ENCODE measurements at regions not wholly inside any gene's neighbourhood (a gene's known extent, or its start where the extent isn't known, plus 50 kb on each side); places are given as distances from the start of the nearest gene placed in this dataset.

DNA sequence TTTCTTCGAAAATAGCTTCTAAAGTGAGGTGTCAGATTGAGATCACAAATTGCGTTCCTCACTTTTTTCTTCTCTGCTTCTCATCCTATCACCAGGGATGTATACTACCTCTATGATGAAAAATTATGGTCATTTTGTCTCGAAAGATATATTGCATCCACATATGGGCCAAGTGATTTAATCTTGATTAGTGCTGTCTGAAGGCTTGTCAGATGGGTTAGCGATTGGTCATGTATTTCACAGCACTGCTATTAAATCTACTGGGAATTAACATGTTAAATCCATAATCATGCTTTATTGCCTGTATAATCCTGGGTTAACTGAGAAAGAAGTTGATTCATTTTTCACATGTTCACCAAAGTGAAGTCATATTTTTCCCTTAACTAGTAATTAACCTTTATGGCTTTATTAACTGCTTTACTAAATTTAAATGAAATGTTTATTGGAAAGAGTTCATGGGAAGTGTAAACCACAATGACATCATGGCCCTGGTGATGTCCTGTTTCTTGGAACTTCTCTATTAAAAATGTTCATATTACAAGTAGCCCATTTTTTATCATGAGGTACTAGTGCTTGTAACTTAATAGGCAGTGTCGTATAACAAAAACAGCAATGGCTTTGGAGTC is 193.3 kb downstream of the SMC2 start:
- ChIA-PET POLR2A (no interaction called here), RAD21 (ENCODE audit: low non-redundant PET in 1 of 2, low total read pairs in 2 of 2, uncharacterized antibody in 2 of 2, unreplicated experiment in 2 of 2) (no interaction called here), CTCF (no interaction called here)
- intact Hi-C loops (cut with micrococcal nuclease) = no loop called here
- BruUV-seq (replicated peaks) = no TSS peak
- no peak overlapping the region for H3K27ac ChIP-seq (ENCODE audit: low read depth, low read length)
- no peak for DNase-seq (ENCODE audit: low read depth, low spot score)
- no peaks in the 10 kb centered on the region for H3K36me3 ChIP-seq (ENCODE audit: control insufficient read depth in 1 of 2, insufficient read depth in 2 of 2, low read length in 2 of 2)
- H3K4me1 ChIP-seq (ENCODE audit: control insufficient read depth in 1 of 2, insufficient read depth in 2 of 2, low read length in 2 of 2) = no peaks in the 10 kb centered on the region
- no peaks in the 10 kb centered on the region for H3K27me3 ChIP-seq (ENCODE audit: insufficient read depth, low read length)
- TF ChIP-seq TCF7L2 (IDR thresholded peaks at IDR 0.05; ENCODE audit: borderline replicate concordance, extremely low read depth, insufficient read depth, insufficient read length) = no peak
- TF ChIP-seq SRF (IDR thresholded peaks at IDR 0.05; ENCODE audit: low read depth) = no peak
- no peak for TF ChIP-seq ZBTB33 (IDR thresholded peaks at IDR 0.05; ENCODE audit: extremely low read depth, insufficient replicate concordance, low read length)
- TF ChIP-seq EGR1 (IDR thresholded peaks at IDR 0.05; ENCODE audit: low read depth) = no peak
- TF ChIP-seq, protein P1, sequence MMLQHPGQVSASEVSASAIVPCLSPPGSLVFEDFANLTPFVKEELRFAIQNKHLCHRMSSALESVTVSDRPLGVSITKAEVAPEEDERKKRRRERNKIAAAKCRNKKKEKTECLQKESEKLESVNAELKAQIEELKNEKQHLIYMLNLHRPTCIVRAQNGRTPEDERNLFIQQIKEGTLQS (IDR thresholded peaks at IDR 0.05) = no peak
- no peaks in the 10 kb centered on the region; the same call in 1 of the 2 replicates for H4K20me1 ChIP-seq (ENCODE audit: insufficient read depth)
- H3K9ac ChIP-seq (ENCODE audit: low read length) = no peak overlapping the region
- H3K4me2 ChIP-seq (ENCODE audit: low read length) = no peak overlapping the region
- no peaks in the 10 kb centered on the region for H3K9me2 ChIP-seq (ENCODE audit: insufficient read depth)
- H3K79me2 ChIP-seq (ENCODE audit: insufficient read depth, low read length) = no peaks in the 10 kb centered on the region
- H2AFZ ChIP-seq (ENCODE audit: low read depth, low read length, poor library complexity, severe bottlenecking) = no peak overlapping the region
- H3K9me3 ChIP-seq (ENCODE audit: control insufficient read depth in 1 of 2, insufficient read depth in 1 of 2, low read depth in 1 of 2, low read length in 2 of 2) = no peaks in the 10 kb centered on the region
- no peak overlapping the region for H3K4me3 ChIP-seq (replicated peaks in 1 of 2; ENCODE audit: low read depth in 1 of 2, low read length in 2 of 2)
- no peak for ATAC-seq

GRCh38 chr9:104293877-104294276 is 199.8 kb downstream of the SMC2 start:
- ATAC-seq = no peak
- no TSS peak for BruUV-seq (replicated peaks)
- POLR2A ChIA-PET = no interaction called here
- no peak for TF ChIP-seq ZNF274 (IDR thresholded peaks at IDR 0.05; ENCODE audit: low read depth, low read length)
- no peak for TF ChIP-seq MAX (IDR thresholded peaks at IDR 0.05)
- TF ChIP-seq ELF1 (IDR thresholded peaks at IDR 0.05; ENCODE audit: borderline replicate concordance, low read depth) = no peak
- TF ChIP-seq ZBTB33 (IDR thresholded peaks at IDR 0.05; ENCODE audit: extremely low read depth, insufficient replicate concordance, low read length) = no peak
- TF ChIP-seq EZH2 (IDR thresholded peaks at IDR 0.05) = no peak
- no peak for TF ChIP-seq JUND (IDR thresholded peaks at IDR 0.05)
- TF ChIP-seq POLR2AphosphoS5 (IDR thresholded peaks at IDR 0.05; ENCODE audit: low read depth, low read length) = no peak
- no peak for TF ChIP-seq CEBPB (IDR thresholded peaks at IDR 0.05; ENCODE audit: low read depth)
- no peak for TF ChIP-seq SIN3A (IDR thresholded peaks at IDR 0.05; ENCODE audit: low read depth)
- no peak for TF ChIP-seq ZFX (IDR thresholded peaks at IDR 0.05)
- no peak for TF ChIP-seq EGR1 (IDR thresholded peaks at IDR 0.05; ENCODE audit: low read depth)
- no peak for TF ChIP-seq CBX3 (IDR thresholded peaks at IDR 0.05; ENCODE audit: low read depth)
- no peak for TF ChIP-seq SP1 (IDR thresholded peaks at IDR 0.05; ENCODE audit: low read depth)
- no peak for TF ChIP-seq FOSL1 (IDR thresholded peaks at IDR 0.05; ENCODE audit: low read depth)

More at GRCh38 chr9:104293877-104294276, 199.8 kb downstream of the SMC2 start:
- CTCF ChIA-PET = no interaction called here
- Histone ChIP-seq H3K4me3 (replicated peaks in 1 of 2; ENCODE audit: low read depth in 1 of 2, low read length in 2 of 2) (no peak overlapping the region), H4K20me1 (ENCODE audit: insufficient read depth) (no peaks in the 10 kb centered on the region; the same call in 1 of the 2 replicates), H3K27me3 (ENCODE audit: insufficient read depth, low read length) (0 out of 2 replicates have a peak, but pooled peaks cover 4% of the 10 kb centered on the region), H3K9me2 (ENCODE audit: insufficient read depth) (no peaks in the 10 kb centered on the region), H3K36me3 (ENCODE audit: control insufficient read depth in 1 of 2, insufficient read depth in 2 of 2, low read length in 2 of 2) (no peaks in the 10 kb centered on the region), H3K9ac (ENCODE audit: low read length) (no peak overlapping the region), H3K4me2 (ENCODE audit: low read length) (no peak overlapping the region), H2AFZ (ENCODE audit: low read depth, low read length, poor library complexity, severe bottlenecking) (no peak overlapping the region), H3K79me2 (ENCODE audit: insufficient read depth, low read length) (no peaks in the 10 kb centered on the region), H3K9me3 (ENCODE audit: control insufficient read depth in 1 of 2, insufficient read depth in 1 of 2, low read depth in 1 of 2, low read length in 2 of 2) (no peaks in the 10 kb centered on the region), H3K4me1 (ENCODE audit: control insufficient read depth in 1 of 2, insufficient read depth in 2 of 2, low read length in 2 of 2) (no peaks in the 10 kb centered on the region), H3K27ac (ENCODE audit: low read depth, low read length) (no peak overlapping the region)
- no peak for DNase-seq (ENCODE audit: low read depth, low spot score)
- intact Hi-C loops (cut with micrococcal nuclease) = no loop called here
- RAD21 ChIA-PET (ENCODE audit: low non-redundant PET in 1 of 2, low total read pairs in 2 of 2, uncharacterized antibody in 2 of 2, unreplicated experiment in 2 of 2) = no interaction called here

Measured in HCT116 (cell line).